Fibroblast of lung (primary cell): ENCODE measurements at regions not wholly inside any gene's neighbourhood (a gene's known extent, or its start where the extent isn't known, plus 50 kb on each side); places are given as distances from the start of the nearest gene placed in this dataset.
A peak's percentile ranks its signal among the peaks of the same experiment; 100 is the strongest.

Experiments used
- DNase-seq, 2 donors: peaks; one replicate each; pipeline versions ENCODE4 v3.0.0 to v3.0.0-alpha.2; 2010; ENCODE audit warnings: low read depth in 2 of 2
- H2AFZ ChIP-seq: 2 replicates; pipeline ENCODE4 v1.5.1; 2012; ENCODE audit warnings: low read length, control low read depth, inconsistent platforms
- H3K27ac ChIP-seq: 2 replicates; pipeline ENCODE4 v1.5.1; 2011; ENCODE audit warnings: low read length, control low read depth; ENCODE audit not compliant: insufficient read depth
- H3K27me3 ChIP-seq: 2 replicates; pipeline ENCODE4 v1.5.1; 2011; ENCODE audit warnings: mild to moderate bottlenecking, low read length; ENCODE audit not compliant: control insufficient read depth, insufficient read depth
- H3K36me3 ChIP-seq: 2 replicates; pipeline ENCODE4 v1.5.1; 2011; ENCODE audit warnings: low read length; ENCODE audit not compliant: control insufficient read depth, insufficient read depth
- H3K4me1 ChIP-seq: 2 replicates; pipeline ENCODE4 v1.5.1; 2011; ENCODE audit warnings: low read length; ENCODE audit not compliant: control insufficient read depth, insufficient read depth; ENCODE audit errors: extremely low read depth
- H3K4me2 ChIP-seq: 2 replicates; pipeline ENCODE4 v1.5.1; 2011; ENCODE audit warnings: low read length, control low read depth; ENCODE audit not compliant: insufficient read depth; ENCODE audit errors: extremely low read depth
- H3K4me3 ChIP-seq, 4 experiments: fragments of 200-600 bp in 1 of 4; sonication (generic) in 1 of 4; replicated peaks in 1 of 4; 2 replicates each; pipeline ENCODE4 v1.5.1; 2011 to 2016; ENCODE audit warnings: low read length in 4 of 4, low read depth in 3 of 4, mild to moderate bottlenecking in 3 of 4, control low read depth in 2 of 4, inconsistent platforms in 1 of 4, mixed read lengths in 1 of 4; ENCODE audit not compliant: insufficient read depth in 1 of 4; ENCODE audit errors: control extremely low read depth in 1 of 4
- H3K79me2 ChIP-seq: 2 replicates; pipeline ENCODE4 v1.5.1; 2012; ENCODE audit warnings: mild to moderate bottlenecking, low read length, inconsistent platforms; ENCODE audit not compliant: control insufficient read depth, insufficient read depth
- H3K9ac ChIP-seq: 2 replicates; pipeline ENCODE4 v1.5.1; 2011; ENCODE audit warnings: mild to moderate bottlenecking, low read length, control low read depth; ENCODE audit not compliant: insufficient read depth
- H3K9me3 ChIP-seq: 2 replicates; pipeline ENCODE4 v1.5.1; 2012; ENCODE audit warnings: low read depth, low read length; ENCODE audit not compliant: control insufficient read depth, insufficient read depth
- H4K20me1 ChIP-seq: 2 replicates; pipeline ENCODE4 v1.5.1; 2011; ENCODE audit warnings: low read length; ENCODE audit not compliant: control insufficient read depth, insufficient read depth; ENCODE audit errors: extremely low read depth
- CTCF ChIP-seq, 2 donors: IDR thresholded peaks in 1 of 2; conservative IDR thresholded peaks in 1 of 2; 1 replicate in 1 of 2; 2 replicates in 1 of 2; pipeline ENCODE4 v1.5.1; 2011 to 2012; ENCODE audit warnings: low read length in 2 of 2, control low read depth in 1 of 2, inconsistent platforms in 1 of 2, low read depth in 1 of 2, mild to moderate bottlenecking in 1 of 2
- EZH2 ChIP-seq: IDR thresholded peaks from 2 replicates; pipeline ENCODE4 v1.5.1; 2012; ENCODE audit warnings: low read length, control low read depth, mild to moderate bottlenecking; ENCODE audit errors: missing control alignments

- Histone ChIP-seq H4K20me1 (no peaks in the 10 kb centered on the region), H3K4me1 (peaks cover 14% of the 10 kb centered on the region), H3K79me2 (no peaks in the 10 kb centered on the region), H3K4me3 (no peak overlapping the region), H3K4me2 (no peak overlapping the region), H3K9me3 (no peaks in the 10 kb centered on the region), H3K9ac (no peak overlapping the region), H2AFZ (no peak overlapping the region), H3K36me3 (no peaks in the 10 kb centered on the region), H3K27me3 (no peaks in the 10 kb centered on the region), H3K27ac (no peak overlapping the region)
- DNase-seq: no peak
- TF ChIP-seq CTCF (conservative IDR thresholded peaks at IDR 0.05 in 1 of 2, IDR thresholded peaks at IDR 0.05 in 1 of 2; ENCODE audit: low read depth in 1 of 2, low read length in 2 of 2): no peak
- TF ChIP-seq EZH2: no peak
Measured at GRCh38 chr1:221884821-221885220, 142.9 kb upstream of the DUSP10 start.

- Histone ChIP-seq H3K9ac (no peak overlapping the region), H3K36me3 (no peaks in the 10 kb centered on the region), H3K27ac (no peak overlapping the region), H3K4me3 (no peak overlapping the region), H4K20me1 (no peaks in the 10 kb centered on the region), H3K9me3 (no peaks in the 10 kb centered on the region), H2AFZ (no peak overlapping the region), H3K27me3 (no peaks in the 10 kb centered on the region), H3K4me1 (peaks cover 16% of the 10 kb centered on the region), H3K79me2 (no peaks in the 10 kb centered on the region), H3K4me2 (no peak overlapping the region)
- TF ChIP-seq EZH2 (no peak), CTCF (conservative IDR thresholded peaks at IDR 0.05 in 1 of 2, IDR thresholded peaks at IDR 0.05 in 1 of 2; ENCODE audit: low read depth in 1 of 2, low read length in 2 of 2) (no peak)
- DNase-seq: no peak
Measured at GRCh38 chr1:221881805-221882581, 140.1 kb upstream of the DUSP10 start.

GRCh38 chr1:221880182-221880581 lies 138.3 kb upstream of the DUSP10 start:
- H3K4me1 ChIP-seq: peaks cover 7% of the 10 kb centered on the region
- no peaks in the 10 kb centered on the region for H3K36me3 ChIP-seq
- H3K4me2 ChIP-seq: no peak overlapping the region
- DNase-seq: peak in 1 of 2 donors; percentile 35
- H3K4me3 ChIP-seq: no peak overlapping the region
- TF ChIP-seq CTCF (conservative IDR thresholded peaks at IDR 0.05 in 1 of 2, IDR thresholded peaks at IDR 0.05 in 1 of 2; ENCODE audit: low read depth in 1 of 2, low read length in 2 of 2) (no peak), EZH2 (no peak)
- no peak overlapping the region for H2AFZ ChIP-seq
- H4K20me1 ChIP-seq: no peaks in the 10 kb centered on the region
- no peaks in the 10 kb centered on the region for H3K9me3 ChIP-seq
- H3K9ac ChIP-seq: no peak overlapping the region
- no peak overlapping the region for H3K27ac ChIP-seq
- H3K27me3 ChIP-seq: no peaks in the 10 kb centered on the region
- no peaks in the 10 kb centered on the region for H3K79me2 ChIP-seq
